IPS DF 19.7 (cell line): ENCODE measurements at regions not wholly inside any gene's neighbourhood (a gene's known extent, or its start where the extent isn't known, plus 50 kb on each side); places are given as distances from the start of the nearest gene placed in this dataset.
"Not testable (repeated sequence)": the region's sequence is repeated elsewhere in the genome, so short reads cannot be mapped to it uniquely, and the experiment has no call there.

Source experiments
- DNase-seq: peaks from one replicate; pipeline ENCODE4 v3.0.0-alpha.2; 2013; ENCODE audit warnings: low read depth, low spot score

GRCh38 chr17:6373599-6373998 is 61.3 kb downstream of the AIPL1 start:
- not testable (repeated sequence) for DNase-seq

GRCh38 chr17:6366221-6366666 is 68.7 kb downstream of the AIPL1 start:
- DNase-seq: no peak

GRCh38 chr17:6365200-6365943 is 69.5 kb downstream of the AIPL1 start:
- DNase-seq: no peak

GRCh38 chr17:6361733-6362132 is 73.2 kb downstream of the AIPL1 start:
- DNase-seq: no peak

- no peak for DNase-seq
Measured at GRCh38 chr17:6358131-6358530, 76.8 kb downstream of the AIPL1 start.

GRCh38 chr17:6356562-6356961 is 78.4 kb downstream of the AIPL1 start:
- no peak for DNase-seq

- DNase-seq: no peak
Measured at GRCh38 chr17:6355196-6355595, 79.7 kb downstream of the AIPL1 start.

- no peak for DNase-seq
Measured at GRCh38 chr17:6352801-6353560, 81.9 kb downstream of the AIPL1 start.

GRCh38 chr17:6352016-6352415 is 82.9 kb downstream of the AIPL1 start:
- no peak for DNase-seq

GRCh38 chr17:6350806-6351205 is 84.1 kb downstream of the AIPL1 start:
- no peak for DNase-seq

- no peak for DNase-seq
Measured at GRCh38 chr17:6348891-6349290, 86.0 kb downstream of the AIPL1 start.

- no peak for DNase-seq
Measured at GRCh38 chr17:6347776-6348175, 87.1 kb downstream of the AIPL1 start.

- DNase-seq: no peak
Measured at GRCh38 chr17:6346986-6347385, 87.9 kb downstream of the AIPL1 start.

GRCh38 chr17:6346156-6346786 is 88.7 kb downstream of the AIPL1 start:
- no peak for DNase-seq

GRCh38 chr17:6343736-6344135 is 91.2 kb downstream of the AIPL1 start:
- DNase-seq: no peak

GRCh38 chr17:6343191-6343590 is 91.7 kb downstream of the AIPL1 start:
- DNase-seq: no peak

- DNase-seq: no peak
Measured at GRCh38 chr17:6340708-6341107, 94.2 kb downstream of the AIPL1 start.

- DNase-seq: no peak
Measured at GRCh38 chr17:6334386-6334785, 100.5 kb downstream of the AIPL1 start.

- no peak for DNase-seq
Measured at GRCh38 chr17:6330936-6331335, 104.0 kb downstream of the AIPL1 start.

GRCh38 chr17:6328279-6328678 is 106.6 kb downstream of the AIPL1 start:
- no peak for DNase-seq

GRCh38 chr17:6327007-6327406 is 107.9 kb downstream of the AIPL1 start:
- DNase-seq: no peak

GRCh38 chr17:6326483-6326882 is 108.4 kb downstream of the AIPL1 start:
- no peak for DNase-seq

- no peak for DNase-seq
Measured at GRCh38 chr17:6325741-6326140, 109.2 kb downstream of the AIPL1 start.
